A549 (cell line): ENCODE measurements at regions not wholly inside any gene's neighbourhood (a gene's known extent, or its start where the extent isn't known, plus 50 kb on each side); places are given as distances from the start of the nearest gene placed in this dataset.

Source experiments
- ATAC-seq, 2 experiments: fragments of 200-7000 bp in 1 of 2; fragments of >200 bp in 1 of 2; cut with Nextera tagmentation in 1 of 2; cut with Tn5 transposase in 1 of 2; 3 replicates each; pipeline versions ENCODE4 v1.8.0 to v1.9.1; 2018 to 2020; ENCODE audit warnings: mild to moderate bottlenecking in 1 of 2, moderate library complexity in 1 of 2
- CTCF ChIA-PET: fragments of 300-600 bp; sonication (Branson Sonifier 250); formaldehyde crosslinking; extraction: SDS; loops from one replicate; lab custom pipeline; 2021; ENCODE audit warnings: antibody characterized with exemption, inconsistent platforms; lab: Yijun Ruan, JAX
- POLR2A ChIA-PET: fragments of 350-600 bp; formaldehyde crosslinking; extraction: SDS; loops from one replicate; lab custom pipeline; 2021; ENCODE audit warnings: antibody characterized with exemption, inconsistent platforms; lab: Yijun Ruan, JAX
- DNase-seq, 2 experiments: peaks; one replicate each; pipeline versions ENCODE4 v3.0.0 to v3.0.0-alpha.2; 2011 to 2016; ENCODE audit warnings: low read depth in 1 of 2, low spot score in 1 of 2
- FAIRE-seq: peaks from 2 replicates; lab custom pipeline; 2011; peaks lifted over from hg19 to GRCh38; lab: Jason Lieb, UNC
- H3K27ac ChIP-seq, 2 experiments: fragments of >200 bp; sonication (Bioruptor Twin); formaldehyde crosslinking; 3 replicates each; pipeline ENCODE4 v1.5.1; 2016 to 2017
- H3K4me1 ChIP-seq: fragments of >200 bp; sonication (Bioruptor Twin); formaldehyde crosslinking; 3 replicates; pipeline ENCODE4 v1.6.1; 2016
- H3K4me2 ChIP-seq: fragments of >200 bp; sonication (Bioruptor Twin); formaldehyde crosslinking; 3 replicates; pipeline ENCODE4 v1.6.1; 2016
- H3K4me3 ChIP-seq: fragments of >200 bp; sonication (Bioruptor Twin); formaldehyde crosslinking; 3 replicates; pipeline ENCODE4 v1.5.1; 2016
- H3K9me3 ChIP-seq: fragments of >200 bp; sonication (Bioruptor Twin); formaldehyde crosslinking; 3 replicates; pipeline ENCODE4 v1.6.1; 2016
- BCL3 ChIP-seq: fragments of >200 bp; sonication (Bioruptor Twin); formaldehyde crosslinking; IDR thresholded peaks from 3 replicates; pipeline ENCODE4 v1.6.1; 2016
- BHLHE40 ChIP-seq: IDR thresholded peaks from 2 replicates; pipeline ENCODE4 v1.6.1; 2012; ENCODE audit warnings: low read depth, low read length, inconsistent platforms
- CBX8 ChIP-seq: fragments of 200-600 bp; sonication (generic); IDR thresholded peaks from 2 replicates; pipeline ENCODE4 v1.6.1; 2016
- CEBPB ChIP-seq, 2 experiments: fragments of >200 bp in 1 of 2; sonication (Bioruptor Twin) in 1 of 2; formaldehyde crosslinking in 1 of 2; IDR thresholded peaks; 2 replicates each; pipeline ENCODE4 v1.6.1; 2012 to 2016
- CHD4 ChIP-seq: fragments of 200-600 bp; sonication (generic); IDR thresholded peaks from 2 replicates; pipeline ENCODE4 v1.6.1; 2016; ENCODE audit warnings: antibody characterized with exemption, mild to moderate bottlenecking, borderline replicate concordance
- HES2 ChIP-seq: fragments of >200 bp; sonication (Bioruptor Twin); formaldehyde crosslinking; IDR thresholded peaks from 2 replicates; pipeline ENCODE4 v1.6.1; 2016
- HEYL ChIP-seq: fragments of 250-450 bp; sonication (Bioruptor Pico); IDR thresholded peaks from 2 replicates; pipeline ENCODE4 v1.8.0; 2021; ENCODE audit warnings: mild to moderate bottlenecking, moderate library complexity
- HOXA7 ChIP-seq: fragments of 250-450 bp; sonication (Bioruptor Pico); IDR thresholded peaks from 2 replicates; pipeline ENCODE4 v1.5.0; 2020; ENCODE audit warnings: mild to moderate bottlenecking, moderate library complexity
- HOXB13 ChIP-seq: fragments of 250-450 bp; sonication (Bioruptor Pico); IDR thresholded peaks from 2 replicates; pipeline ENCODE4 v1.5.0; 2020; ENCODE audit warnings: low read depth, mild to moderate bottlenecking, moderate library complexity
- HOXB5 ChIP-seq: fragments of 250-450 bp; sonication (Bioruptor Pico); IDR thresholded peaks from 2 replicates; pipeline ENCODE4 v1.5.0; 2020; ENCODE audit warnings: mild to moderate bottlenecking, moderate library complexity
- JUNB ChIP-seq: fragments of >200 bp; sonication (Bioruptor Twin); formaldehyde crosslinking; IDR thresholded peaks from 2 replicates; pipeline ENCODE4 v1.6.1; 2016
- KDM5A ChIP-seq: fragments of 200-600 bp; sonication (generic); IDR thresholded peaks from 2 replicates; pipeline ENCODE4 v1.6.1; 2016; ENCODE audit warnings: antibody characterized with exemption, mild to moderate bottlenecking
- MAZ ChIP-seq: fragments of 150-350 bp; IDR thresholded peaks from 2 replicates; pipeline ENCODE4 v1.6.1; 2014; ENCODE audit warnings: antibody characterized with exemption, low read depth, low read length, borderline replicate concordance
- MYC ChIP-seq: IDR thresholded peaks from 2 replicates; pipeline ENCODE4 v1.6.1; 2012; ENCODE audit warnings: mild to moderate bottlenecking, inconsistent platforms, low read length, improper control_type of control experiment, borderline replicate concordance
- NFE2L2 ChIP-seq: fragments of 150-350 bp; conservative IDR thresholded peaks from 2 replicates; pipeline ENCODE4 v1.6.1; 2014; ENCODE audit warnings: low read length
- POLR2A ChIP-seq: IDR thresholded peaks from 2 replicates; pipeline ENCODE4 v1.6.1; 2012; ENCODE audit warnings: mild to moderate bottlenecking, low read length
- RAD21 ChIP-seq, 2 experiments: fragments of >200 bp in 1 of 2; sonication (Bioruptor Twin) in 1 of 2; formaldehyde crosslinking in 1 of 2; IDR thresholded peaks in 1 of 2; conservative IDR thresholded peaks in 1 of 2; 2 replicates in 1 of 2; 3 replicates in 1 of 2; pipeline ENCODE4 v1.6.1; 2012 to 2018; ENCODE audit warnings: inconsistent platforms in 1 of 2
- RARB ChIP-seq: fragments of 250-450 bp; sonication (Bioruptor Pico); IDR thresholded peaks from 2 replicates; pipeline ENCODE4 v1.8.0; 2021; ENCODE audit warnings: mild to moderate bottlenecking, moderate library complexity
- RCOR1 ChIP-seq: fragments of 150-350 bp; IDR thresholded peaks from 2 replicates; pipeline ENCODE4 v1.6.1; 2014; ENCODE audit warnings: antibody characterized with exemption, low read length, low read depth
- SREBF2 ChIP-seq: fragments of 450-650 bp; IDR thresholded peaks from 2 replicates; pipeline ENCODE4 v1.6.1; 2014; ENCODE audit warnings: mild to moderate bottlenecking, moderate library complexity
- TFCP2L1 ChIP-seq: fragments of 250-450 bp; sonication (Bioruptor Pico); IDR thresholded peaks from 2 replicates; pipeline ENCODE4 v1.5.0; 2021; ENCODE audit warnings: mild to moderate bottlenecking
- TP53 ChIP-seq: fragments of 250-450 bp; sonication (Bioruptor Pico); IDR thresholded peaks from 2 replicates; pipeline ENCODE4 v1.5.0; 2021; ENCODE audit warnings: mild to moderate bottlenecking, moderate library complexity
- WGBS: methylation state at CpG from one replicate; pipeline ENCODE4 v1.1.6; 2017; ENCODE audit errors: missing lambda C conversion rate; 5-methylcytosine and 5-hydroxymethylcytosine counted together
- TF ChIP-seq, protein P1 (sequence below): fragments of 250-450 bp; sonication (Bioruptor Pico); IDR thresholded peaks from 2 replicates; pipeline ENCODE4 v1.5.0; 2020; ENCODE audit warnings: low read depth, mild to moderate bottlenecking, moderate library complexity
- TF ChIP-seq, protein P2 (sequence below): IDR thresholded peaks from 2 replicates; pipeline ENCODE4 v1.6.1; 2012; ENCODE audit warnings: low read depth, borderline replicate concordance
- TF ChIP-seq, protein P3 (sequence below): IDR thresholded peaks from 2 replicates; pipeline ENCODE4 v1.6.1; 2012

DNA sequence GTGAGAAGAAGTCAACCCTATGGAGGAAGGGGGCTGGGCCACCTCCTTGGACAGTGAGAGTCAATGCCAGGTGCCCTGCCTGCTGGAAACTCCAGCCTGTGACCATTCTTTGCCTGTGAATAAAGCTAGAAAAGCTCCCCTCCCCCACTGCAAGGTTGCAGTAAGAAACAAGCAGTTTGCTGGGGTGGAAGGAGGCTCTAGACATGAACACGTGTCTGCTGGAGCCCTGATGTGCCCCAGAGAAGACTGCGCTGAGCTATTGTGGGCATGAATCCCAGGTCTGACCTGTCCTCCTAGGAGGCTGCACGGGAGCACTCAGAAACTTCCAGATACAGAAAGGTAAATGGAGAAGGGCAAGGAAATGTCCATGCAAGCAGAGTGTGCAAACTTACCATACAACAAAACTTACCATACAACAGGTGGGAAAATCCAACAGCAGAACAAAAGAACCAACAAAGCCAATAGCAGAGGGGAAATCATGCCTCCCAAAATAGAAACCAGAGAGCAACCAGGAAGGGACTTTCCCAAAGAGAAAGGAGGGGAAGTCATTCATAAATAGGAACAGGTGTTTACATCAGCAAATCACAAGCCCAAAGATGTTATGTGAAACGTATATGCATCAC lies 278.7 kb downstream of the BCL2 start:
- DNase-seq (no peak), ATAC-seq (no peak), FAIRE-seq (no peak)
- POLR2A ChIA-PET: no interaction called here
- H3K9me3 ChIP-seq: no peaks in the 10 kb centered on the region
- H3K4me1 ChIP-seq: no peaks in the 10 kb centered on the region
- no peak overlapping the region for H3K4me2 ChIP-seq
- WGBS: 11% methylated on average over 3 of the region's 4 CpGs
- CTCF ChIA-PET: interaction anchor here (0.5 to 1.6 kb wide), 3 partner anchors 24 to 283 kb away, joined by 3 to 4 read pairs (median 4); no protein-coding TSS in a partner anchor
- no peak overlapping the region for H3K4me3 ChIP-seq
- no peak overlapping the region for H3K27ac ChIP-seq
- TF ChIP-seq, protein P1, sequence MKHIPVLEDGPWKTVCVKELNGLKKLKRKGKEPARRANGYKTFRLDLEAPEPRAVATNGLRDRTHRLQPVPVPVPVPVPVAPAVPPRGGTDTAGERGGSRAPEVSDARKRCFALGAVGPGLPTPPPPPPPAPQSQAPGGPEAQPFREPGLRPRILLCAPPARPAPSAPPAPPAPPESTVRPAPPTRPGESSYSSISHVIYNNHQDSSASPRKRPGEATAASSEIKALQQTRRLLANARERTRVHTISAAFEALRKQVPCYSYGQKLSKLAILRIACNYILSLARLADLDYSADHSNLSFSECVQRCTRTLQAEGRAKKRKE (CRISPR knock-in tag): no peak
- no peak for TF ChIP-seq HOXB13
- no peak for TF ChIP-seq CEBPB (IDR thresholded peaks at IDR 0.05)
- no peak for TF ChIP-seq RARB
- TF ChIP-seq POLR2A: no peak

GRCh38 chr18:63037491-63037890 lies 282.1 kb downstream of the BCL2 start:
- Histone ChIP-seq H3K27ac (no peak overlapping the region), H3K4me1 (no peaks in the 10 kb centered on the region), H3K9me3 (no peaks in the 10 kb centered on the region), H3K4me3 (no peak overlapping the region), H3K4me2 (no peak overlapping the region)
- TF ChIP-seq NFE2L2 (no peak), POLR2A (no peak), HOXB5 (CRISPR knock-in tag) (no peak), CBX8 (no peak), CHD4 (no peak), RAD21 (conservative IDR thresholded peaks at IDR 0.05 in 1 of 2, IDR thresholded peaks at IDR 0.05 in 1 of 2) (no peak), HEYL (CRISPR knock-in tag) (no peak), SREBF2 (no peak), HES2 (no peak), RARB (no peak), MYC (no peak), KDM5A (no peak), HOXA7 (CRISPR knock-in tag) (no peak), BHLHE40 (no peak)
- TF ChIP-seq, protein P2, sequence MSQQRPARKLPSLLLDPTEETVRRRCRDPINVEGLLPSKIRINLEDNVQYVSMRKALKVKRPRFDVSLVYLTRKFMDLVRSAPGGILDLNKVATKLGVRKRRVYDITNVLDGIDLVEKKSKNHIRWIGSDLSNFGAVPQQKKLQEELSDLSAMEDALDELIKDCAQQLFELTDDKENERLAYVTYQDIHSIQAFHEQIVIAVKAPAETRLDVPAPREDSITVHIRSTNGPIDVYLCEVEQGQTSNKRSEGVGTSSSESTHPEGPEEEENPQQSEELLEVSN: no peak
- TF ChIP-seq, protein P3, sequence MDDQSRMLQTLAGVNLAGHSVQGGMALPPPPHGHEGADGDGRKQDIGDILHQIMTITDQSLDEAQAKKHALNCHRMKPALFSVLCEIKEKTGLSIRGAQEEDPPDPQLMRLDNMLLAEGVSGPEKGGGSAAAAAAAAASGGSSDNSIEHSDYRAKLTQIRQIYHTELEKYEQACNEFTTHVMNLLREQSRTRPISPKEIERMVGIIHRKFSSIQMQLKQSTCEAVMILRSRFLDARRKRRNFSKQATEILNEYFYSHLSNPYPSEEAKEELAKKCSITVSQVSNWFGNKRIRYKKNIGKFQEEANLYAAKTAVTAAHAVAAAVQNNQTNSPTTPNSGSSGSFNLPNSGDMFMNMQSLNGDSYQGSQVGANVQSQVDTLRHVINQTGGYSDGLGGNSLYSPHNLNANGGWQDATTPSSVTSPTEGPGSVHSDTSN: no peak
- POLR2A ChIA-PET: no interaction called here
- ATAC-seq (no peak), FAIRE-seq (no peak), DNase-seq (no peak)
- WGBS: 48% methylated on average over 2 of the region's 2 CpGs
- CTCF ChIA-PET: no interaction called here

- no peak for TF ChIP-seq TP53 (CRISPR knock-in tag)
- TF ChIP-seq TFCP2L1: no peak
- TF ChIP-seq MAZ: no peak
- no peak for TF ChIP-seq NFE2L2
- no peak for TF ChIP-seq JUNB
- TF ChIP-seq RARB: no peak
- no peak for TF ChIP-seq BCL3
- no peak for TF ChIP-seq RCOR1
- FAIRE-seq: no peak
- POLR2A ChIA-PET: no interaction called here
- Histone ChIP-seq H3K4me1 (no peaks in the 10 kb centered on the region), H3K4me2 (no peak overlapping the region), H3K27ac (no peak overlapping the region), H3K4me3 (no peak overlapping the region), H3K9me3 (no peaks in the 10 kb centered on the region)
- CTCF ChIA-PET: no interaction called here
- no peak for ATAC-seq
- no peak for DNase-seq
- WGBS: 0% methylated on average over 1 of the region's 1 CpG
Observed at GRCh38 chr18:63031375-63031774, 288.2 kb downstream of the BCL2 start.
